RWPE2 (cell line): ENCODE measurements at regions not wholly inside any gene's neighbourhood (a gene's known extent, or its start where the extent isn't known, plus 50 kb on each side); places are given as distances from the start of the nearest gene placed in this dataset.

Experiments
- ATAC-seq: fragments of 200-7000 bp; cut with Tn5 transposase; 3 replicates; pipeline ENCODE4 v1.9.1; 2021; ENCODE audit warnings: low read depth
- DNase-seq: peaks from one replicate; pipeline ENCODE4 v3.0.0-alpha.2; 2020; ENCODE audit warnings: low spot score
- H3K27ac ChIP-seq: fragments of 450-650 bp; 2 replicates; pipeline ENCODE4 v1.5.1; 2017; ENCODE audit warnings: mild to moderate bottlenecking; ENCODE audit not compliant: poor library complexity, severe bottlenecking
- H3K27me3 ChIP-seq: fragments of 250-450 bp; sonication (Bioruptor Pico); 2 replicates; pipeline ENCODE4 v1.5.1; 2021; ENCODE audit warnings: mild to moderate bottlenecking, moderate library complexity; ENCODE audit not compliant: insufficient read depth, poor library complexity, severe bottlenecking
- H3K36me3 ChIP-seq: fragments of 250-450 bp; sonication (Bioruptor Pico); 2 replicates; pipeline ENCODE4 v1.5.1; 2020; ENCODE audit warnings: low read depth, mild to moderate bottlenecking, moderate library complexity
- H3K4me1 ChIP-seq: fragments of 250-450 bp; sonication (Bioruptor Pico); 2 replicates; pipeline ENCODE4 v1.5.1; 2021; ENCODE audit warnings: mild to moderate bottlenecking, moderate library complexity; ENCODE audit not compliant: insufficient read depth, poor library complexity, severe bottlenecking
- H3K4me3 ChIP-seq: fragments of 250-450 bp; sonication (Bioruptor Pico); 2 replicates; pipeline ENCODE4 v1.5.1; 2021; ENCODE audit warnings: mild to moderate bottlenecking, moderate library complexity; ENCODE audit not compliant: severe bottlenecking
- H3K9me3 ChIP-seq: fragments of 250-450 bp; sonication (Bioruptor Pico); 2 replicates; pipeline ENCODE4 v1.5.1; 2021; ENCODE audit warnings: mild to moderate bottlenecking, moderate library complexity; ENCODE audit not compliant: severe bottlenecking
- CTCF ChIP-seq: fragments of 450-650 bp; IDR thresholded peaks from one replicate; pipeline ENCODE4 v1.5.1; 2017; ENCODE audit warnings: mild to moderate bottlenecking, moderate library complexity; ENCODE audit not compliant: poor library complexity, severe bottlenecking

- no peak overlapping the region for H3K27ac ChIP-seq
- TF ChIP-seq CTCF: no peak
- H3K4me1 ChIP-seq: peaks cover 6% of the 10 kb centered on the region
- ATAC-seq (peak; percentile 88), DNase-seq (no peak)
- H3K9me3 ChIP-seq: no peaks in the 10 kb centered on the region
- no peak overlapping the region for H3K4me3 ChIP-seq
- no peaks in the 10 kb centered on the region for H3K36me3 ChIP-seq
- no peaks in the 10 kb centered on the region for H3K27me3 ChIP-seq
These were observed 168.6 kb downstream of the CARTPT start for GRCh38 chr5:71887680-71888079.

- TF ChIP-seq CTCF: no peak
- ATAC-seq (no peak), DNase-seq (no peak)
- H3K4me3 ChIP-seq: no peak overlapping the region
- no peaks in the 10 kb centered on the region for H3K27me3 ChIP-seq
- peak overlapping the region; percentile 6 for H3K27ac ChIP-seq
- H3K36me3 ChIP-seq: no peaks in the 10 kb centered on the region
- no peaks in the 10 kb centered on the region for H3K9me3 ChIP-seq
- H3K4me1 ChIP-seq: peaks cover 6% of the 10 kb centered on the region
These were observed 172.3 kb downstream of the CARTPT start for GRCh38 chr5:71891406-71891805.

GRCh38 chr5:71891856-71892255 lies 172.8 kb downstream of the CARTPT start:
- no peak for TF ChIP-seq CTCF
- ATAC-seq (peak; percentile 77), DNase-seq (no peak)
- Histone ChIP-seq H3K4me3 (no peak overlapping the region), H3K9me3 (no peaks in the 10 kb centered on the region), H3K36me3 (no peaks in the 10 kb centered on the region), H3K27me3 (no peaks in the 10 kb centered on the region), H3K4me1 (peaks cover 6% of the 10 kb centered on the region), H3K27ac (peak overlapping the region; percentile 6)

GRCh38 chr5:71892641-71893365 lies 173.7 kb downstream of the CARTPT start:
- no peaks in the 10 kb centered on the region for H3K9me3 ChIP-seq
- H3K36me3 ChIP-seq: no peaks in the 10 kb centered on the region
- DNase-seq (no peak), ATAC-seq (no peak)
- no peak overlapping the region for H3K4me3 ChIP-seq
- TF ChIP-seq CTCF: no peak
- no peaks in the 10 kb centered on the region for H3K27me3 ChIP-seq
- peak overlapping the region; percentile 6 for H3K27ac ChIP-seq
- H3K4me1 ChIP-seq: peaks cover 6% of the 10 kb centered on the region

GRCh38 chr5:71893451-71893850 lies 174.4 kb downstream of the CARTPT start:
- Histone ChIP-seq H3K4me3 (no peak overlapping the region), H3K9me3 (no peaks in the 10 kb centered on the region), H3K4me1 (peaks cover 6% of the 10 kb centered on the region), H3K27me3 (no peaks in the 10 kb centered on the region), H3K27ac (no peak overlapping the region), H3K36me3 (no peaks in the 10 kb centered on the region)
- TF ChIP-seq CTCF: no peak
- ATAC-seq (no peak), DNase-seq (no peak)
